Adrenal gland (tissue), 9 donors: ENCODE measurements at regions not wholly inside any gene's neighbourhood (a gene's known extent, or its start where the extent isn't known, plus 50 kb on each side); places are given as distances from the start of the nearest gene placed in this dataset.

ENCODE experiments used
- DNase-seq, 7 donors: peaks; one replicate each; pipeline ENCODE4 v3.0.0-alpha.2; 2019 to 2020
- H3K27ac ChIP-seq, 5 donors: fragments of 200-600 bp; sonication (generic) in 4 of 5; 1 replicate in 3 of 5; 2 replicates in 2 of 5; pipeline versions ENCODE4 v1.5.1 to v1.8.0; 2016 to 2020; ENCODE audit warnings: mild to moderate bottlenecking in 1 of 5
- H3K27me3 ChIP-seq: fragments of 200-600 bp; 2 replicates; pipeline ENCODE4 v1.8.0; 2021
- H3K36me3 ChIP-seq, 2 donors: fragments of 200-600 bp; replicated peaks in 1 of 2; 1 replicate in 1 of 2; 2 replicates in 1 of 2; pipeline versions ENCODE4 v1.5.1 to v1.8.0; 2018 to 2022
- H3K4me1 ChIP-seq, 2 donors: fragments of 200-600 bp; replicated peaks in 1 of 2; 1 replicate in 1 of 2; 2 replicates in 1 of 2; pipeline versions ENCODE4 v1.5.1 to v1.8.0; 2018 to 2021
- H3K4me3 ChIP-seq, 4 donors: fragments of 200-600 bp; sonication (generic) in 3 of 4; one replicate each; pipeline ENCODE4 v1.5.1; 2016 to 2018
- H3K9me3 ChIP-seq, 3 donors: fragments of 200-600 bp; sonication (generic) in 1 of 3; replicated peaks in 1 of 3; 1 replicate in 2 of 3; 2 replicates in 1 of 3; pipeline versions ENCODE4 v1.5.1 to v1.8.0; 2016 to 2021
- CTCF ChIP-seq, 6 experiments: fragments of 450-650 bp in 4 of 6; fragments of 200-600 bp in 2 of 6; sonication (generic) in 1 of 6; IDR thresholded peaks; 1 replicate in 5 of 6; 2 replicates in 1 of 6; pipeline versions ENCODE4 v1.5.1 to v1.8.0; 2016 to 2021; ENCODE audit warnings: antibody characterized with exemption in 6 of 6, mild to moderate bottlenecking in 2 of 6, moderate library complexity in 1 of 6
- POLR2A ChIP-seq, 2 donors: fragments of 450-650 bp; IDR thresholded peaks; one replicate each; pipeline ENCODE4 v1.6.1; 2017; ENCODE audit warnings: antibody characterized with exemption in 2 of 2, mild to moderate bottlenecking in 2 of 2, moderate library complexity in 1 of 2
- WGBS, 4 donors: extraction: QIAGEN DNeasy Blood & Tissue Kit in 2 of 4; methylation state at CpG; one replicate each; pipeline versions ENCODE4 v1.1.5 to v1.1.7; 2013 to 2017; 5-methylcytosine and 5-hydroxymethylcytosine counted together
- intact Hi-C, 2 donors: fragments of 100-400 bp; cut with DNase I; formaldehyde crosslinking; loops; one replicate each; pipeline versions ENCODE4 v1.14.1 to v1.15.0; 2022 to 2023
- donor health status: healthy with polysubstance abuse.
- donor health status: Bipolar disorder and iron deficiency.
- donor health status: DM: yes; HTN: yes; CAD: no.
- donor health status: DM: no; HTN: no; CAD: no.
- donor health status: DM: no; HTN: no; CAD: no.

- H3K4me1 ChIP-seq: no peaks in the 10 kb centered on the region
- H3K27ac ChIP-seq: no peak overlapping the region
- H3K36me3 ChIP-seq: no peaks in the 10 kb centered on the region
- no peaks in the 10 kb centered on the region for H3K27me3 ChIP-seq
- H3K9me3 ChIP-seq: no peaks in the 10 kb centered on the region
- 84 to 95% (median 85%) methylated on average over 4 of the region's 4 CpGs for WGBS, 4 donors
- no peak for DNase-seq
- no peak overlapping the region for H3K4me3 ChIP-seq
- intact Hi-C loops: no loop called here
- TF ChIP-seq CTCF (IDR thresholded peaks at IDR 0.05) (no peak), POLR2A (IDR thresholded peaks at IDR 0.05) (no peak)
Observed at GRCh38 chr13:67568205-67568604, 338.1 kb upstream of the PCDH9 start.

GRCh38 chr13:67557642-67558241 is 327.6 kb upstream of the PCDH9 start:
- Histone ChIP-seq H3K36me3 (no peaks in the 10 kb centered on the region), H3K4me1 (no peaks in the 10 kb centered on the region), H3K4me3 (no peak overlapping the region), H3K27ac (no peak overlapping the region), H3K9me3 (peaks cover 0 to 5% (median 5%) of the 10 kb centered on the region in 3 donors), H3K27me3 (no peaks in the 10 kb centered on the region)
- TF ChIP-seq POLR2A (IDR thresholded peaks at IDR 0.05) (no peak), CTCF (IDR thresholded peaks at IDR 0.05) (no peak)
- WGBS, 4 donors: 85 to 93% (median 89%) methylated on average over 2 of the region's 2 CpGs
- no peak for DNase-seq
- intact Hi-C loops: no loop called here

- 59 to 85% (median 67%) methylated on average over 1 of the region's 1 CpG for WGBS, 4 donors
- intact Hi-C loops: no loop called here
- TF ChIP-seq CTCF (IDR thresholded peaks at IDR 0.05): no peak
- no peak for TF ChIP-seq POLR2A (IDR thresholded peaks at IDR 0.05)
- Histone ChIP-seq H3K9me3 (peaks cover 0 to 5% (median 5%) of the 10 kb centered on the region in 3 donors), H3K27ac (no peak overlapping the region), H3K27me3 (no peaks in the 10 kb centered on the region), H3K4me1 (no peaks in the 10 kb centered on the region), H3K4me3 (no peak overlapping the region), H3K36me3 (no peaks in the 10 kb centered on the region)
- DNase-seq: no peak
Observed at GRCh38 chr13:67557118-67557517, 327.0 kb upstream of the PCDH9 start.

GRCh38 chr13:67554746-67555452 is 324.8 kb upstream of the PCDH9 start:
- 77 to 83% (median 78%) methylated on average over 6 of the region's 6 CpGs for WGBS, 4 donors
- no peaks in the 10 kb centered on the region for H3K4me1 ChIP-seq
- TF ChIP-seq POLR2A (IDR thresholded peaks at IDR 0.05) (no peak), CTCF (IDR thresholded peaks at IDR 0.05) (no peak)
- no peaks in the 10 kb centered on the region for H3K27me3 ChIP-seq
- no peak overlapping the region for H3K27ac ChIP-seq
- intact Hi-C loops: no loop called here
- H3K9me3 ChIP-seq: peaks cover 0 to 5% (median 5%) of the 10 kb centered on the region in 3 donors
- no peak overlapping the region for H3K4me3 ChIP-seq
- H3K36me3 ChIP-seq: no peaks in the 10 kb centered on the region
- DNase-seq: no peak
